SJCRH30 (cell line): ENCODE measurements at regions not wholly inside any gene's neighbourhood (a gene's known extent, or its start where the extent isn't known, plus 50 kb on each side); places are given as distances from the start of the nearest gene placed in this dataset.
"Not testable (repeated sequence)": the region's sequence is repeated elsewhere in the genome, so short reads cannot be mapped to it uniquely, and the experiment has no call there.

ENCODE experiments used
- DNase-seq, 2 experiments: peaks; one replicate each; pipeline ENCODE4 v3.0.0-alpha.2; 2015 to 2020
- H3K27ac ChIP-seq: fragments of 250-450 bp; sonication (Bioruptor Pico); 2 replicates; pipeline ENCODE4 v1.5.1; 2020; ENCODE audit warnings: mild to moderate bottlenecking, moderate library complexity
- H3K27me3 ChIP-seq: fragments of 250-450 bp; sonication (Bioruptor Pico); 2 replicates; pipeline ENCODE4 v1.5.1; 2020; ENCODE audit warnings: mild to moderate bottlenecking, moderate library complexity
- H3K36me3 ChIP-seq: fragments of 250-450 bp; sonication (Bioruptor Pico); 2 replicates; pipeline ENCODE4 v1.5.1; 2020; ENCODE audit warnings: mild to moderate bottlenecking, moderate library complexity
- H3K4me1 ChIP-seq: fragments of 250-450 bp; sonication (Bioruptor Pico); 2 replicates; pipeline ENCODE4 v1.5.1; 2020; ENCODE audit warnings: mild to moderate bottlenecking, moderate library complexity
- H3K4me3 ChIP-seq: fragments of 250-450 bp; sonication (Bioruptor Pico); 2 replicates; pipeline ENCODE4 v1.5.1; 2020; ENCODE audit warnings: mild to moderate bottlenecking, moderate library complexity
- H3K9me3 ChIP-seq: fragments of 250-450 bp; sonication (Bioruptor Pico); replicated peaks from 2 replicates; pipeline ENCODE4 v1.5.1; 2020; ENCODE audit warnings: mild to moderate bottlenecking, moderate library complexity

GRCh38 chr3:22660606-22661005 lies 542.5 kb upstream of the UBE2E2 start:
- no peaks in the 10 kb centered on the region for H3K4me1 ChIP-seq
- H3K9me3 ChIP-seq, result no peaks in the 10 kb centered on the region
- no peaks in the 10 kb centered on the region for H3K27me3 ChIP-seq
- H3K4me3 ChIP-seq, result no peak overlapping the region
- H3K27ac ChIP-seq, result no peak overlapping the region
- DNase-seq, result no peak
- no peaks in the 10 kb centered on the region for H3K36me3 ChIP-seq

- DNase-seq, result no peak
Observed at GRCh38 chr3:22661121-22661700, 541.9 kb upstream of the UBE2E2 start.

GRCh38 chr3:22665528-22665927 lies 537.6 kb upstream of the UBE2E2 start:
- Histone ChIP-seq H3K27ac (no peak overlapping the region), H3K9me3 (no peaks in the 10 kb centered on the region), H3K27me3 (no peaks in the 10 kb centered on the region), H3K4me3 (no peak overlapping the region), H3K36me3 (no peaks in the 10 kb centered on the region), H3K4me1 (no peaks in the 10 kb centered on the region)
- no peak for DNase-seq

More at GRCh38 chr3:22661121-22661700, 541.9 kb upstream of the UBE2E2 start:
- no peaks in the 10 kb centered on the region for H3K36me3 ChIP-seq
- H3K27me3 ChIP-seq, result no peaks in the 10 kb centered on the region
- no peaks in the 10 kb centered on the region for H3K9me3 ChIP-seq
- no peak overlapping the region for H3K27ac ChIP-seq
- no peaks in the 10 kb centered on the region for H3K4me1 ChIP-seq
- no peak overlapping the region for H3K4me3 ChIP-seq

GRCh38 chr3:22666736-22667135 lies 536.4 kb upstream of the UBE2E2 start:
- no peak overlapping the region for H3K27ac ChIP-seq
- H3K4me1 ChIP-seq, result no peaks in the 10 kb centered on the region
- H3K36me3 ChIP-seq, result no peaks in the 10 kb centered on the region
- DNase-seq, result no peak
- H3K27me3 ChIP-seq, result no peaks in the 10 kb centered on the region
- H3K9me3 ChIP-seq, result no peaks in the 10 kb centered on the region
- H3K4me3 ChIP-seq, result no peak overlapping the region

GRCh38 chr3:22671848-22672247 lies 531.3 kb upstream of the UBE2E2 start:
- H3K27ac ChIP-seq, result no peak overlapping the region

GRCh38 chr3:22684739-22685138 lies 518.4 kb upstream of the UBE2E2 start:
- Histone ChIP-seq H3K4me3 (no peak overlapping the region), H3K27me3 (no peaks in the 10 kb centered on the region), H3K4me1 (no peaks in the 10 kb centered on the region), H3K9me3 (no peaks in the 10 kb centered on the region), H3K36me3 (no peaks in the 10 kb centered on the region), H3K27ac (no peak overlapping the region)
- no peak for DNase-seq

More at GRCh38 chr3:22671848-22672247, 531.3 kb upstream of the UBE2E2 start:
- Histone ChIP-seq H3K27me3 (no peaks in the 10 kb centered on the region), H3K36me3 (no peaks in the 10 kb centered on the region), H3K4me3 (no peak overlapping the region), H3K9me3 (no peaks in the 10 kb centered on the region), H3K4me1 (no peaks in the 10 kb centered on the region)
- DNase-seq, result no peak

GRCh38 chr3:22685597-22685996 lies 517.5 kb upstream of the UBE2E2 start:
- H3K27ac ChIP-seq, result no peak overlapping the region
- H3K9me3 ChIP-seq, result no peaks in the 10 kb centered on the region
- H3K27me3 ChIP-seq, result no peaks in the 10 kb centered on the region
- peak in 1 of 2 experiments; percentile 19 for DNase-seq
- no peak overlapping the region for H3K4me3 ChIP-seq
- no peaks in the 10 kb centered on the region for H3K4me1 ChIP-seq
- no peaks in the 10 kb centered on the region for H3K36me3 ChIP-seq

- DNase-seq, result no peak
Observed at GRCh38 chr3:22691407-22691806, 511.7 kb upstream of the UBE2E2 start.

GRCh38 chr3:22691856-22692628 lies 511.1 kb upstream of the UBE2E2 start:
- Histone ChIP-seq H3K9me3 (no peaks in the 10 kb centered on the region), H3K27ac (no peak overlapping the region), H3K36me3 (no peaks in the 10 kb centered on the region), H3K4me1 (no peaks in the 10 kb centered on the region), H3K27me3 (0 out of 2 replicates have a peak, but pooled peaks cover 3% of the 10 kb centered on the region), H3K4me3 (no peak overlapping the region)
- no peak for DNase-seq

More at GRCh38 chr3:22691407-22691806, 511.7 kb upstream of the UBE2E2 start:
- Histone ChIP-seq H3K4me1 (no peaks in the 10 kb centered on the region), H3K9me3 (no peaks in the 10 kb centered on the region), H3K27ac (no peak overlapping the region), H3K36me3 (no peaks in the 10 kb centered on the region), H3K27me3 (0 out of 2 replicates have a peak, but pooled peaks cover 3% of the 10 kb centered on the region), H3K4me3 (no peak overlapping the region)

GRCh38 chr3:22700876-22701275 lies 502.3 kb upstream of the UBE2E2 start:
- no peak for DNase-seq
- no peaks in the 10 kb centered on the region for H3K27me3 ChIP-seq

GRCh38 chr3:22704166-22704565 lies 499.0 kb upstream of the UBE2E2 start:
- no peak overlapping the region for H3K27ac ChIP-seq

More at GRCh38 chr3:22700876-22701275, 502.3 kb upstream of the UBE2E2 start:
- no peaks in the 10 kb centered on the region for H3K4me1 ChIP-seq
- no peak overlapping the region for H3K4me3 ChIP-seq
- H3K27ac ChIP-seq, result no peak overlapping the region
- no peaks in the 10 kb centered on the region for H3K36me3 ChIP-seq
- H3K9me3 ChIP-seq, result no peaks in the 10 kb centered on the region

GRCh38 chr3:22704571-22705354 lies 498.4 kb upstream of the UBE2E2 start:
- Histone ChIP-seq H3K27ac (no peak overlapping the region), H3K4me3 (no peak overlapping the region), H3K27me3 (no peaks in the 10 kb centered on the region), H3K4me1 (no peaks in the 10 kb centered on the region), H3K9me3 (no peaks in the 10 kb centered on the region), H3K36me3 (no peaks in the 10 kb centered on the region)
- DNase-seq, result peak in 1 of 2 experiments; percentile 12

More at GRCh38 chr3:22704166-22704565, 499.0 kb upstream of the UBE2E2 start:
- Histone ChIP-seq H3K9me3 (no peaks in the 10 kb centered on the region), H3K27me3 (no peaks in the 10 kb centered on the region), H3K4me1 (no peaks in the 10 kb centered on the region), H3K36me3 (no peaks in the 10 kb centered on the region), H3K4me3 (no peak overlapping the region)
- no peak for DNase-seq

GRCh38 chr3:22706922-22707321 lies 496.2 kb upstream of the UBE2E2 start:
- H3K4me1 ChIP-seq, H3K36me3 ChIP-seq, DNase-seq, H3K27ac ChIP-seq, H3K9me3 ChIP-seq, H3K4me3 ChIP-seq, H3K27me3 ChIP-seq: not testable (repeated sequence)

GRCh38 chr3:22713936-22714335 lies 489.2 kb upstream of the UBE2E2 start:
- Histone ChIP-seq H3K27me3 (no peaks in the 10 kb centered on the region), H3K27ac (no peak overlapping the region)

GRCh38 chr3:22714749-22715148 lies 488.4 kb upstream of the UBE2E2 start:
- peak in 1 of 2 experiments; percentile 11 for DNase-seq
- no peaks in the 10 kb centered on the region for H3K4me1 ChIP-seq
- H3K4me3 ChIP-seq, result no peak overlapping the region
- H3K27ac ChIP-seq, result no peak overlapping the region
- no peaks in the 10 kb centered on the region for H3K36me3 ChIP-seq
- no peaks in the 10 kb centered on the region for H3K9me3 ChIP-seq
- H3K27me3 ChIP-seq, result no peaks in the 10 kb centered on the region

More at GRCh38 chr3:22713936-22714335, 489.2 kb upstream of the UBE2E2 start:
- DNase-seq, result peak in 1 of 2 experiments; percentile 12
- Histone ChIP-seq H3K9me3 (no peaks in the 10 kb centered on the region), H3K4me1 (no peaks in the 10 kb centered on the region), H3K4me3 (no peak overlapping the region), H3K36me3 (no peaks in the 10 kb centered on the region)
